NK-92 treated with Interleukin-12 subunit alpha and Interleukin-12 subunit beta, amount 100 ng/mL, for 24 hours (cell line): ENCODE measurements at regions not wholly inside any gene's neighbourhood (a gene's known extent, or its start where the extent isn't known, plus 50 kb on each side); places are given as distances from the start of the nearest gene placed in this dataset.
"Not testable (repeated sequence)": the region's sequence is repeated elsewhere in the genome, so short reads cannot be mapped to it uniquely, and the experiment has no call there.

Experiments used
- DNase-seq: peaks from one replicate; lab custom pipeline; 2025; lab: John Stamatoyannopoulos, UW

DNA sequence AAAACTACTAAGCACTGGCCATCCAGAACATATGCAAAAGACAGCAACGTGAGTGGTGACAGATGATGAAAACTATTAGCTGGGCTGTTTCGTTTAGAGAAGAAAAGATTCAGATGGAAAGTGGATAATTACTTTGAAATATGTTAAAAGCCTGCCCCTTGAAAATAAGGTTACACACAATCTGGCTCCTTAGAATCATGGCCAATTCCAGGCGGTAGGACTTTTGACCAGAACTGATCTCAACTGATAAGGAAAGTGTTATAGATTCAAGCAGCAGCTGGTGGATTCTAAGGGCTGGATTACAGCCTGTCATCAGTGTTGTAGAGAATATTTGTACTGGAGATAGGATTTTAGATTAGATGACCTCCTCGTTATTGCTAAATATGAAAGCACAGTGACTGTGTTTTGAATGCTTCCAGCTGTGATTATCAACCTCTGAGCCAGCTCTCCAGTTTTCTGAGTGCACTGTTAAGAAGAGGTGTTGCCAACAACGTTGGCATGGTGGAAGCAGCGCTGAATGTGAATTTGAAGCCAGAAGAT is 75.1 kb downstream of the KBTBD2 start:
- DNase-seq, result not testable (repeated sequence)

DNA sequence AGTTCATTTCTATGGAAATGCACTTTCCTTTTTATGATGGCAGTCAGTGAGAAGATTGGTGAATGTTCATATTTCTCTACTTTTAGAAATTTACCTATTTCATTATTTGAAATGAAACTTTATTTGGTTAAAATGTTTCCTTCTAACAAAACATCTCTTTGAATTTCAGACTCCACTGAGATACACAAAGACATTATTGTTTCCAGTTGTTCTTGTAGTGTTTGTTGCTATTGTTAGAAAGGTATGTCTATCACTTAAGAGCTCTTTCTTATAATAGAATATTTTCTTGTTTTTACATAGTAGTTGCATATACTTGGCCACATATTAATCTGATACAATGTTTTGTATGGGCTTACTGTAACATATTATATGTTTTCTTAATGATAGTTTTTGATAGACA is 76.8 kb downstream of the KBTBD2 start:
- not testable (repeated sequence) for DNase-seq

DNA sequence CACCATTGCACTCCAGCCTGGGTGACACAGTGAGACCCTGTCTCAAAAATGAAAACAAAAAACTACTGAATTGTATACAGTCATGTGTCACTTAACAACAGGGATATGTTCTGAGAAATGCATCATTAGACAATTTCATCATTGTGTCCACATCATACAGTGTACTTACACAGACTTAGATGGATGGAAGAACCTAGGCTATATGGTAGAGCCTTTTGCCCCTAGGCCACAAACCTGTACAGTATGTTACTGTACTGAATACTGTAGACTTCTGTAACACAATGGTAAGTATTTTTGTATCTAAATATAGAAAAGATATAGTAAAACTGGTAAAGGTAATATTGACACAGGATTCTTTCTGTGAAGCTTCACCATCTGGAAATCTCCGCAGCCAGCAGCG is 81.7 kb downstream of the KBTBD2 start:
- DNase-seq, result no peak

DNA sequence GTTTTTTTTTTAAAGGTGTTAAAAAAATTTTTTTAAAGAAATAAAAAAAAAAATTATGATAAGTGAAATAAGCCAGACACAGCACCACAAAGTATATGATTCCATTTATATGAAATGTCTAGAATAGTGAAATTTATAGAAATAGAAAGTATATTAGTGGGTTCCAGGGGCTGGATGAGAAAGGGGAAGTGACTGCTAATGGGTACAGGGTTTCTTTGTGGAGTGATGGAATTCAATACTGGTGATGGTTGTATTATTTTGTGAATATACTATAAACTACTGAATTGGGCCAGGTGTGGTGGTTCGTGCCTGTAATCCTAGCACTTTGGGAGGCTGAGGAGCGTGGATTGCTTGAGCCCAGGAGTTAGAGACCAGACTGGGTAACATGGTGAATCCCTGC is 82.2 kb downstream of the KBTBD2 start:
- DNase-seq, result no peak

DNA sequence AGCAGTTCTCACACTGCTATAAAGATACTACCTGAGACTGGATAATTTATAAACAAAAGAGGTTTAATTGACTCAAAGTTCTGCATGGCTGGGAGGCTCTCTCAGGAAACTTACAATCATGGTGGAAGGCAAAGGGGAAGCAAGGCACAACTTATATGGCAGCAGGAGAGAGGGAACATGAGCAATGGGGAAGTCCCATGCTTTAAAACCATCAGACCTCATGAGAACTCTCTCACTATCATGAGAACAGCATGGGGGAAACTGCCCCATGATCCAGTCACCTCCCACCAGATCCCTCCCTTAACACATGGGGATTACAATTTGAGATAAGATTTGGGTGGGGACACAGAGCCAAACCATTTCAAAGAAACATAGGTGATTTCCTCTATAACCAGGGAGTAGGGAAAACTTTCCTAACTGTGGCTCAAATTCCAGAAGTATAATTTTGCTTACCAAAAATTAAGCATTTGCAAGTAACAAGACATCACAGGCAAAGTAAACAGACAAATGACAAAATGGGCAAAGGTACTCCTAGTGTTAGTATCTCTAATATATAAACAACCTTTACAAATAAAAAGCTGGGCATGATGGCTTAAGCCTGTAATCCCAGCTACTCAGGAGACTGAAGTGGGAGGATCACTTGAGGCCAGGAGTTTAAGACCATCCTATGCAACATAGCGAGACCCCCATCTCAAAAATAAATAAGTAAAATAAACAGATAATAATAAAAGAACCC is 88.0 kb downstream of the KBTBD2 start:
- no peak for DNase-seq

DNA sequence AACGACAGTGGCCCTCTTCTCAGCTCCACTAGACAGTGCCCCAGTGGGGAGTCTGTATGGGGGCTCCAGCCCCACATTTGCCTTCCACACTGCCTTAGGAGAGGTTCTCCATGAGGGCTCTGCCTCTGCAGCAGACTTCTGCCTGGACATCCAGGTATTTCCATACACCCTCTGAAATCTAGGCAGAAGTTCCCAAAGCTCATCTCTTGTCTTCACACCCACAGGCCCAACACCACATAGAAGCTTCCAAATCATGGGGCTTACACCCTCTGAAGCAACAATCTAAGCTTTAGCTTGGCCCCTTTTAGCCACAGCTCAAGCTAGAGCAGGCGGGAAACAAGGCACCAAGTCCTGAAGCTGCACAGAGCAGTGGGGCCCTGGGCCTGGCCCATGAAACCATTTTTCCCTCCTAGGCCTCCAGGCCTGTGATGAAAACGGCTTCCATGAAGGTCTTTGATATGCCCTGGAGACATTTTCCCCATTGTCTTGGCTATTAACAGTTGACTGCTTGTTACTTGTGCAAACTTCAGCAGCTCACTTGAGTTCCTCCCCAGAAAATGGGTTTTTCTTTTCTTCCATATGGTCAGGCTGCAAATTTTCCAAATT is 89.2 kb downstream of the KBTBD2 start:
- no peak for DNase-seq

DNA sequence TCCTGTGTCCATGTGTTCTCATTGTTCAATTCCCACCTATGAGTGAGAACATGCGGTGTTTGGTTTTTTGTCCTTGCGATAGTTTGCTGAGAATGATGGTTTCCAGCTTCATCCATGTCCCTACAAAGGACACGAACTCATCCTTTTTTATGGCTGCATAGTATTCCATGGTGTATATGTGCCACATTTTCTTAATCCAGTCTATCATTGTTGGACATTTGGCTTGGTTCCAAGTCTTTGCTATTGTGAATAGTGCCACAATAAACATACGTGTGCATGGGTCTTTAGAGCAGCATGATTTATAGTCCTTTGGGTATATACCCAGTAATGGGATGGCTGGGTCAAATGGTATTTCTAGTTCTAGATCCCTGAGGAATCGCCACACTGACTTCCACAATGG is 98.5 kb downstream of the KBTBD2 start:
- not testable (repeated sequence) for DNase-seq

DNA sequence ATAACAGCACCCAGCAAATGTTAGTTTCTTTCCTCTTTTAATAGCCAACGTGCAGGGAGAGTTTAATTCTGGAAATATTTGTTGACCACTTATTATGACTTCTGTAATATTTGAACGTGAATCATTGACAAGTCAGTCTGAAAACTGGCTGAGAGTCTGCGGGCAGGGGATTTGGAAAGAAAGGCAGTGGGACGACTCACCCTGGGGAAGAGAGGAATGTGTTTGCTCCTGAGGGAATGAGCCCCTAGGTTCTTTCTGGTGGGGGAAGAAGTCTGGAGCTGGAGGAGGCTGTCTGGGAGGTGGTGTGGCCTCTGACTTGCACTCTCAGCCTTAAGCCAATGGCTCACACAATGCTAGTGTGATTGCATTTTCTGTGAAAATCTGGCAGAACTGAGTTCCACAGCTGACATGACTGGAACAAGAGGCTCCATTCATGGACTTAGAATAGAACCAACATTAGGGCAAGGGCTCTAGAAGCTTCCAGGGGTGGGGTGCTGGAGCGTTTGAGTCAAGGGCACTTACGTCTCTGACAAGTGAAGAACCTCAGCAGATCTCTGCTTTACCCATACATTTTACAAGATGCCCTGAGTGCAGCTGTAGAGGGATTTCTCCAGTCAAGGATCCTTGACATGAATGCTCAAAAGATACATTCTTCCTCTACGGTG is 100.7 kb downstream of the KBTBD2 start:
- not testable (repeated sequence) for DNase-seq

DNA sequence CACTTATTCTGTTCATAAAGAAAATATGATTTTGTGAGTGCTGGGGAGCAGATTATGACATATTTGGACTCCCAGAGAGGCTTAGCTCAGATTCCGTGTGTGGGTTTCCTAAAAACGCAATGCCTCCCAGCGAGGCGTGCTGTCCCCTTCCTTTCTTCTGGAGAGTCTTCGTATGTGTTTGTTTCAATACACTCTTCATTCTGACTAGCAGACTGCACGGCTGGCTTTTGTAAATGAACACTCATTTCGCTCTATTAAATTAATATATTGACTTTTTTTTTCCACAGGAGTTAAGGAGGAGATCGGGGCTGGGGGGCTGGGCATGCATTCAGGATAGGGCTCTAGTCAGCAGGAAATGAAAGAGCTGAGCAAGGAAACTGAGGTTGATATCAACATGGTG is 102.3 kb downstream of the KBTBD2 start:
- DNase-seq, result not testable (repeated sequence)

DNA sequence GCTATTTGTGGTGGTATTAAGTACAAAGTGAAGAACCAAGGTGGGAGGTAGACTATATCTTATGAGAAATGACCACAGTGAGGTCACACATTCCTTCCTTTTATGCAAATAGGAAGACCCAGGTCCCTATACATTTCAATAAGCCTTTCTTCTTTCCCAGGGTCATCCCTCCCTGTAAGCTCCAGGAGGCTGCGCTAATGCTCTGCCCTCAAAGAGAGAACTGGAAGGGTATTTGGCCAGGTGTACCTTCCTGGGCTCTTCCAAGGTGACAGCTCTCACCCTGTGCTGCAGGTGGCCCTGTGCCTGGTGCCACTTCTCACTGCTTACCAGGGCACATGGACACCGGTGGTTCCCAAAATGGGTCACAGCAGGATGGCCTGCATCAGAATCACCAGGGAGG is 103.4 kb downstream of the KBTBD2 start:
- not testable (repeated sequence) for DNase-seq

DNA sequence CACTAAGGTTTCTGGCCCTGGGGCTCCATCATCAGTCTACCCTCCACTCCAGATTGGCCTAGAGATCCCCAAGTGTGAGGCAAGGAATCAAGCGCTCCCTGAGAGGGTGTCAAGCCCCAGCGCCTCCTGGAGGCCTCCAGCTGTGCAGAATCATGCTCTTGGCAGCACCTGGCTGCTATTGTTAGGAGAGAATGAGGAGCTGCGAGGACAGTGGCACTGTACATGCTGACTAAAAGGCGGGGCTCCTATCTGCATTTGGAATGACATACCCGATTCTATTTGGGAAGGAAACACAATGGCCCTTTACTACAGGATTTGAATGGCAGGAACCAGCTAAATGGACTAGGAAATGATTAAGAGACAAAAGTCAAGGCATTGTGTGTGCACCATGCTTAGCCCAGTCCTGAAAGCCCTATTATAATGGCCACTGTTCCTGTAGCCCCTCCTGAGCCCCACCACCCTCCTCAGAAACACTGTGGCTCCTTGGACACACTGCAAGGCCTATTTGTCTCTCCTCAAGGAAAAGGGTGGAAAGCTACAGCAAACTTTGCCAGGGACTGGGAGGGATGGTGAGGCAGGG is 106.1 kb downstream of the KBTBD2 start:
- not testable (repeated sequence) for DNase-seq

DNA sequence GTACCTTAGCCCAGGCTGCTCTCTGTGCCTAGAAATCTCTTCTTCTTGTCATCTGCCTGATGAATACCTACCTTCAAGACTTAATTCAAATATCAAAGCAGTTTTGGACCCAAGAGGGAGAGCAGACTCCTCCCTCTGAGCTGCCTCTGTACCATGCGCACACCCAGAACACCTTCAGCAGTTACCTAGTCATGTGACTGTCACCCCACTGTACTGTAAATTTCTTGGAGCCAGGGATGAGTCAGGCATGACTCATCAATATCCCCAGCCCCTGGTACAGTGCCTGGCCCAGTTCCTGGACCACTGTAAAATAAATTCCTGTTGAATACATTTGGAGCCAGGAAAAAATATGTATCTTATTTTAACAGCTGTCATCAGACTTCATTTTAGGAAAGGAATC is 111.7 kb downstream of the KBTBD2 start:
- DNase-seq, result not testable (repeated sequence)

DNA sequence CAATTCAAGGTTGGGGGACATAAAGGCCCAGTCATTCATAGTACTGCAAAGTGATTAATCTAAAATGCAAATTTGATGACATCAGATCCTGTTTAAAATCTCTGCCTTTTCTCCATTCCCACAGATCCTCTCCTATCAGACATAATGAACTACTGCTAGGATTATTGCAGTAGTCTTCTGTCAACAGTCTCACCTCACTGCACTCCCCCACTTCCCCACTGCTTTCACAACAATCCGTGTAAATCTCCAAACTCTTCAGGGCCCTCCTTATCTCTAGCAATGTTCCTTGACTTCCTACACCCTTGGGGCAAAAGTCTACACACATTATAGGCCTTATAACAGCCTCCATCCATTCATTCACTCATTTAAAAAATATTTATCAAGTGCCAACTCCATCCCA is 112.4 kb downstream of the KBTBD2 start:
- DNase-seq, result no peak

DNA sequence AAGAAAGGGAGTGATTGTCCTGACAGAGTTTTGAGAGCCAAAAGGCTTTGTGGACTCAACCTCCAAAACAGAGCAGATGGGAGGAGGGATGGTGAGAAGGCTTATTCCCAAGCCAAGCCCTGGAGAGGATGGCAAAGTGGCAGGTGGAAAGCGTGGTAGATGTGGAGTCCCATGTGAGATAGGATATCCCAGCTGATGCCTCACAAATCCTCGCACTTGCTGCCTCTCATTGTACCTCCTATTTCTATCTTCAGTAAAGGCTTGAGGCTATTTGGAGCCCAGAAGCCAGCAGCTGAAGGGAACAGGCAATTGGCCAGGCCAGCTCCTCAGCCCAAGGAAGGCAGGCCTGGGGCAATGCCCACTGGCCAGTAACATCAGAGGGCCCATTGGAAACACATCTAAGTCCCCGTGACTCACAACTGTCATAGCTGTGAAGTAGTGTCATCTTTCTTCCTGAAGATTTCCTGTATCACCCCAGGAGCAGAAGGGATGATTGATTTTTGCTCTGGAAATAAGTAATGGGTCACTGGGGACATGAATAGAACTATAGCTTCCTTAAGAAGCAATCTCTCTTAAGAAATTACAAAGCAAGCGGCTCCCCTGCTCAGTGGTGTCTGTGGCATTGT is 114.4 kb downstream of the KBTBD2 start:
- not testable (repeated sequence) for DNase-seq

DNA sequence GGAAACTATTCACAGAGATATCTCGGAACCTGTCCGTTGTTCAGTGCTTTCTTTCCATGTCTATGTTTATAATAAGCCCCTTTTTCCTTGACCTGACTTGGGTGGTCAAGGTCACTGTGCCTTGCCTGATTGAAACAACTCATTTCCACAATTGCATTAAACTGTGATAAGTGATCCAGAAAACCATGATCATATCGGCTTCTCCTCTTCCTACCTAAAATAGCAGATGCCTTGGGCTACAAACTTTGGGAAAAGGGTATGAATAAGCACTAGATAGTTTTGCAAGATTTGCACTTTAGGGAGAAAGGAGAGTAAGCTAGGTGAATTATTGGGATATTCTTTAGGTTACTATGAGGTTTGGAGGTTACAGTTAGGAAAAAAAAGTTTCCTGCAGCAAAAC is 115.2 kb downstream of the KBTBD2 start:
- DNase-seq, result not testable (repeated sequence)

DNA sequence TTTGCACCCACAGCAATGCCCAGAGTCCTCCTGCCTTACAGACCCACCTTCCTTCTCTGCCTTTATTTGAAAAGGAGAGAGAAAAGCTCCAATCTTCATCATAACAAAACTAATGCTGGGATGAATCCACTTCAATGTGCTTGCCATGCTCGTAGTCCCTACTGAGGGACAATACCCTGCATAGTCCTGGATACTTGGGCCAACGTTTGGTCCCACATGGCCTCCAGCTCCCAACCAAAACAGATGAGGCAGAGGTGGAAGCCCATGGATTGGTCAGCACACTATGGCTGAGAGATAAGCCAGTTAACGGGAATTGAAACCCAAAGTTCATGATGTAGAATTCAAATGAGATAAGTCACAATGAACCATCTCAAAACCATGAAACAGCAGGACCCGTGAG is 115.8 kb downstream of the KBTBD2 start:
- not testable (repeated sequence) for DNase-seq

DNA sequence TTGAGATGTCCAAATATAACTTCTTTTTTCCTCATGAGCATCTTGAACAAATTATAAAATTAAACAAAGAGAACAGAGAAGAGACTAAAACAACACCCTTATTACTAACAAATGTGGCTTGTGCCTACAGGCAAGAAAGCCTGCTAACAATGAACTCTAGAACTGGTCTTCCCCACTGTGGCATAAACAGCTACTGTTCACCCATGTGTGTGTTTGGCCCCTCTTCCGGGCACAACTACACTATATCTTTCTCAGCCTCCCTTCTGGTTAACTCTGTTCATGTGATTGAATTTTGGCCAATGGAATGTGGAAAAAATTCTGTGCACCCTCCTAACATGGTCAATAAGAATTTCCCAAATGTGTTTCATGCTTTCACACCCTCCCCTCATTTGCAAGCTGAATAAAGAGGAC is 117.0 kb downstream of the KBTBD2 start:
- no peak for DNase-seq

DNA sequence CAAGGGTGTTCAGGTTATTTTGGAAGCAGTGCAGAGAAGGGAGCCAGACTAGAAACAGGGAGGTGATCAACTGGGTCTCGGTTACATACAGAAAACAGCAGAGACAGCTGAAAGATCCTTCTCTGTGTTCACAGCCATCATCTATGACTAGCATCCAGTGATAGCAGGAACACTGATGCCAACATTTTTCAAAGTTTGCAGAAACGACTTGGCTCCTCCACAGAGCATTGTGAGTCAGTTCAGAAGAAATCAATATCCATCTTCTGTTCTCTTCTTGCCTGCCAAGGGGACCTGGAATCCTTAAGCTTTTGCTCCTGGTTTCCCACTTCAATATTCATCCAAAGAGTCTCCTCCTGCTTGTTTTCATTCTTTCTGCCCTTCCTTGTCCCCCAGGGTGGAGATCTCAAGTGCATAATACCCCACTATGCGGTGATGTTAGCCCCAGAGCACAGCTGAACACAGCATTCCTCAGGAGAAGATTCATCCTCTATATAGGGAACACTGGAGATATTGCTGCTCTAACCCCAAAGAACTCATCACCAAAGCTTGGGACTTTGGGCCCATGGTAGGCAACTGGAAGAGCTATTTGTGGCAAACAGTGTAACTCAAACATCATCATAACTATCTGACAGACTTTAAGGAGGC is 122.6 kb downstream of the KBTBD2 start:
- DNase-seq, result not testable (repeated sequence)

DNA sequence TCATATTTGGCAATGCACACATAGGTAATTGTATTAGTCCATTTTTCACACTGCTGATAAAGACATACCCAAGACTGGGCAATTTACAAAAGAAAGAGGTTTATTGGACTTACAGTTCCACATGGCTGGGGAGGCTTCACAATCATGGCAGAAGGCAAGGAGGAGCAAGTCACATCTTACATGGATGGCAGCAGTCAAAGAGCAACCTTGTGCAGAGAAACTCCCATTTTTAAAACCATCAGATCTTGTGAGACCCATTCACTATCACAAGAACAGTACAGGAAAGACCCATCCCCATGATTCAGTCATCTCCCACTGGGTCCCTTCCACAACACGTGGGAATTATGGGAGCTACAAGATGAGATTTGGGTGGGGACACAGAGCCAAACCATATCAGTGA is 123.2 kb downstream of the KBTBD2 start:
- DNase-seq, result not testable (repeated sequence)

DNA sequence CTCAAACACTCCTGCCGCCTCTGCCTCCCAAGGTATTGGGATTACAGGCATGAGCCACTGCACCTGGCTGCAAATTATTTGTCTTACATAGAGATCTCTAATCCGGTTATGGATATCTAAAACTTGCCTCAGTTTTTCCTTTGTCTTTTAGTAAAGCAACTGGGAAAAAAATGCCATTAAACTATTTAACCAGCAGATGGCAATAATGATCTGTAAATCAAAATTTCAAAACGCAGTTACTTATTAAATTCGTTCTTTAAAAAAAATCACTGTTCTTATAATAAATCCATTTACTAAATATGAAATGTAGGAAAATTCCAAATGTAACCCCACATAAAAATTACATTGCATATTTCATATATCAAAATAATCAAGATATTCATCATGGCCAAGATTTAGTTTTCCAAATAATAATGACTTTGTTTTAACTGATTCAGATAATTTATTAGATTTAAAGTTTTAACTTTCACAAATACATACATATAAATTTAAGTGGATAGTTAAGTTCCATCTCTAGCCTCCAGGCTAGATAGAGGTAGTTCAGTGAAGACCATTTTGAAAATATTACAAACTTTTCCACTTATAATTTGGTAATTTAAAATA is 125.8 kb downstream of the KBTBD2 start:
- not testable (repeated sequence) for DNase-seq

DNA sequence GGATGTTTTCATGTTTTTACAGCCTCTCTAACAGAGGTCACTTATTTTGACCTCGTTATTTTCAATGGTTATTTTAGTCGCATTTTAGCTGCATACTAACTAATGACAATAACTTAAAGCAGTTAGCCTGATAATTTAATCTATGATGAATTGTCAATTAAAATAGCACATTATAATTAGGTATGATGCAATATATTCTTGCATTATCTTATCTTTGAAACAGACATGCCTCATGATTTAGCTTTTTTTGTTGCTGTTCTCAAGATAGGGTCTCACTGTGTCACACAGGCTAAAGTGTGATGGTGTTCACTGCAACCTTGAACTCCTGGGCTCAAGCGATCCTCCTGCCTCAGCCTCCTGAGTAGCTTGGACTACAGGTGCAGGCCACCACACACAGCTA is 126.4 kb downstream of the KBTBD2 start:
- DNase-seq, result no peak
